ENCODE measurements at regions not wholly inside any gene's neighbourhood (a gene's known extent, or its start where the extent isn't known, plus 50 kb on each side); places are given as distances from the start of the nearest gene placed in this dataset.

DNA sequence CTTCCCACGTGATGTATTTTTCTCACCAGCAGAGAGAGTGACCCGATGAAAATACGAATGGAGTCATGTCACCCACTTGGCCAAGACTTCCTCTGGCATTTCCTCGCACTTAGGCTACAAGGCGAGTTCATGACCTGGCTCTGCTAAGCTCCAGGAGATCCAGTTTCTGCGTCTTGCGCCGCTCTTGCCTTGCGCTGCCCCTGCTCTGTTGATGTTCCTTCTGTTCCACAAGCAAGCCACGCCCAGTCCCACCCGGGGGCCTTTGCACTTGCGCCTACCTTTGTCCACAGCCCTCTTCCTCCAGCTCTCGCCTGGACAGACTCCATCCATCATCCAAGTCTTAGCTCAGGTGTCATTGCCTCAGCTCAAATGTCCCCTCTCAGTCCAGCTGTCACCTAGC is 116.3 kb upstream of the SHH start:
- no peak for DNase-seq
- H3K4me3 ChIP-seq = no peak overlapping the region
- H3K4me1 ChIP-seq = no peaks in the 10 kb centered on the region
- no peaks in the 10 kb centered on the region for H3K9me3 ChIP-seq
- TF ChIP-seq, protein P1, sequence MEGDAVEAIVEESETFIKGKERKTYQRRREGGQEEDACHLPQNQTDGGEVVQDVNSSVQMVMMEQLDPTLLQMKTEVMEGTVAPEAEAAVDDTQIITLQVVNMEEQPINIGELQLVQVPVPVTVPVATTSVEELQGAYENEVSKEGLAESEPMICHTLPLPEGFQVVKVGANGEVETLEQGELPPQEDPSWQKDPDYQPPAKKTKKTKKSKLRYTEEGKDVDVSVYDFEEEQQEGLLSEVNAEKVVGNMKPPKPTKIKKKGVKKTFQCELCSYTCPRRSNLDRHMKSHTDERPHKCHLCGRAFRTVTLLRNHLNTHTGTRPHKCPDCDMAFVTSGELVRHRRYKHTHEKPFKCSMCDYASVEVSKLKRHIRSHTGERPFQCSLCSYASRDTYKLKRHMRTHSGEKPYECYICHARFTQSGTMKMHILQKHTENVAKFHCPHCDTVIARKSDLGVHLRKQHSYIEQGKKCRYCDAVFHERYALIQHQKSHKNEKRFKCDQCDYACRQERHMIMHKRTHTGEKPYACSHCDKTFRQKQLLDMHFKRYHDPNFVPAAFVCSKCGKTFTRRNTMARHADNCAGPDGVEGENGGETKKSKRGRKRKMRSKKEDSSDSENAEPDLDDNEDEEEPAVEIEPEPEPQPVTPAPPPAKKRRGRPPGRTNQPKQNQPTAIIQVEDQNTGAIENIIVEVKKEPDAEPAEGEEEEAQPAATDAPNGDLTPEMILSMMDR (IDR thresholded peaks at IDR 0.05) = no peak
- H3K27ac ChIP-seq = no peak overlapping the region
- H3K36me3 ChIP-seq = no peaks in the 10 kb centered on the region
- H3K27me3 ChIP-seq = no peaks in the 10 kb centered on the region
- intact Hi-C loops (cut with DNase I; ENCODE audit: low total_unique reads) = no loop called here

DNA sequence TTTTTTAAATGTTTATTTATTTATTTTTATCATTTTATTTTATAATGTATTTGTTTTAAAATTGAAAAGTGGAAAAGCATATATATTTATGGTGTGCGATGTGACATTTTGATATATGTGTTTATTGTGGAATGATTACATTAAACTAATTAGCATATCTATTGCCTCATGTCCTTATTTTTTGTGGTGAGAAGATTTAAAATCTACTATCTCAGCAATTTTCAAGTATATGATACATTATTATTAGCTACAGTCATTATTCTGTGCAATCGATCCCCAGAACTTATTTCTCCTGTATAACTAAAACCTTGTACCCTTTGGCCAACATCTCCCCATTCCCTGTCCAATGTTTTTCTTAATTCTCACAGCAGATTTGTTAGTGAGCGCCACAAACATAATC is 115.6 kb upstream of the SHH start:
- intact Hi-C loops (cut with DNase I; ENCODE audit: low total_unique reads) = no loop called here
- Histone ChIP-seq H3K27me3 (no peaks in the 10 kb centered on the region), H3K36me3 (no peaks in the 10 kb centered on the region), H3K9me3 (no peaks in the 10 kb centered on the region), H3K4me3 (no peak overlapping the region), H3K4me1 (no peaks in the 10 kb centered on the region), H3K27ac (no peak overlapping the region)
- no peak for DNase-seq
- TF ChIP-seq, protein P1 (IDR thresholded peaks at IDR 0.05) = no peak

DNA sequence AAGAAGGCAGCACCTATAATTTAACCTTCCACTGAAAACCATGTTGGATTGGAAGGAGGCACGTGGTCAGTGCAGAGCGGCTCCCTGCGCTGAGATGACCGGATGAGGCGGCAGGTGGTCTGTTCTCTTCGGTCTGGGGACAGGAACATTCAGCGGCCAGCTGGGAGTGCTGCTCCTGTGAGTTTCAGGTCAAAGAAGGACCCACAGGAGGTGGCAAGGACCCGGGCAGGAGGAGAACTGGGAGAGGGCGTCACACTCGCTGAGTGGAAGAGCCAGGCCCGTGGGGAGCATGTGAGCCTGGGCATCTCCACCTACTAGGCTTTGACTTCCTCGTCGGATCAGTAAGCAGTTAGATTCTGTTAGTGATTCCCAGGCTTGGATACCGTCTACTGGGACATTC is 113.4 kb upstream of the SHH start:
- H3K27ac ChIP-seq = no peak overlapping the region
- intact Hi-C loops (cut with DNase I; ENCODE audit: low total_unique reads) = no loop called here
- no peaks in the 10 kb centered on the region for H3K36me3 ChIP-seq
- no peak overlapping the region for H3K4me3 ChIP-seq
- no peak for DNase-seq
- H3K9me3 ChIP-seq = no peaks in the 10 kb centered on the region
- no peaks in the 10 kb centered on the region for H3K4me1 ChIP-seq
- TF ChIP-seq, protein P1 (IDR thresholded peaks at IDR 0.05) = no peak
- H3K27me3 ChIP-seq = no peaks in the 10 kb centered on the region

DNA sequence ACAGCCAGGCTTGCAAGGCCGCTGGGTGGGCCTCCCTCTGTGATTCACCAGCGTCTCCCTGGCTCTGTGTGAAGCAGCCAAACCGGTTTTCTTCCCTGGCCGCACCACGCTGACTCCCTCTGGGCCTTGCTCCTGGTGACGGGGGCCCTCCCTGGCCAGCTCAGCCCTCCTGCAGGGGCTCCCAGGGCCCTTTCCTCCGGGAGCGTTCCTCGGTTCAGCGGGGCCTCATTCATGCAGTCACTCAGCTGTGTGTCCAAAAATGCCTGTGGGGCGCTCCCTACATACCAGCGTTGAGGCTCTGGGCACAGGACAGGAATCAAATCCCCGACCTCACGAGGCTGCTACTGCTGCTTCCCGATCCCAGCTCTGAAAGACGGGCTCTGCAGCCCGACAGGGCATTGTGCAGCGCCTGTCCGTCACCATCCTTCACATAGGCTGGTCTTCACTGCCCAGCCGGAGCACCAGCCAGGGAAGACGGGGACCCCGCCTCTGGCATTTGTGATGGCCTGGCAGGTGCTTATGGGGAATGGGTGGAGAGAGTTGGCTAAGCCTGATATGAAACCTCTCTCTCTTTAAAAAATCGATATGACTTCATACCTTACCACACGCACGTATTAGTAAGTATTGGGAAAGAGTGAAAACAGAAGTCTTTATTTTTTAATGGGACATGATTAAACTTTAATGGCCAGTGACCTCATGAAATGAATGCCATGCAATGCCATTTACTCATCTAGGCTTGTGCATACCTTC is 110.0 kb upstream of the SHH start:
- no peak overlapping the region for H3K27ac ChIP-seq
- TF ChIP-seq, protein P1 (IDR thresholded peaks at IDR 0.05) = no peak
- H3K27me3 ChIP-seq = no peaks in the 10 kb centered on the region
- no peak overlapping the region for H3K4me3 ChIP-seq
- H3K4me1 ChIP-seq = peaks cover 0 to 5% (median 2%) of the 10 kb centered on the region in 4 donors
- DNase-seq = no peak
- intact Hi-C loops (cut with DNase I; ENCODE audit: low total_unique reads) = no loop called here
- no peaks in the 10 kb centered on the region for H3K9me3 ChIP-seq
- no peaks in the 10 kb centered on the region for H3K36me3 ChIP-seq

DNA sequence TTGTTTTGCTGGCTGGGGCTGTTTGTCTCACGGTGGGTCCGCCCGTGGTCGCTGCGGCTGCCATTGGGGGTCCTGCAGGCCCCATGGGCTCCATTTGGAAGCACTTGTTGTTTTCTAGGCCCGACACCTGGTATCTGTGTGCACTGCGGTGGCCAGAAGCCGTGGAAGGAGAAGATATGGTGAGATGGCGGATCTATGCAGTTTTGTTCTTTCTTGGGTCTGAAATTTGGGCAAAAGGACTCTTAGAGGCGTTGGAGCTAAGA is 109.5 kb upstream of the SHH start:
- TF ChIP-seq, protein P1 (IDR thresholded peaks at IDR 0.05) = no peak
- H3K4me3 ChIP-seq = no peak overlapping the region
- intact Hi-C loops (cut with DNase I; ENCODE audit: low total_unique reads) = no loop called here
- H3K36me3 ChIP-seq = no peaks in the 10 kb centered on the region
- H3K9me3 ChIP-seq = no peaks in the 10 kb centered on the region
- no peak overlapping the region for H3K27ac ChIP-seq
- DNase-seq = no peak
- H3K27me3 ChIP-seq = no peaks in the 10 kb centered on the region
- H3K4me1 ChIP-seq = peaks cover 0 to 5% (median 2%) of the 10 kb centered on the region in 4 donors
